Mucosa of gallbladder (tissue), 1 donor: ENCODE measurements at regions not wholly inside any gene's neighbourhood (a gene's known extent, or its start where the extent isn't known, plus 50 kb on each side); places are given as distances from the start of the nearest gene placed in this dataset.

Source experiments
- DNase-seq: peaks from one replicate; pipeline ENCODE4 v3.0.0-alpha.2; 2020; ENCODE audit warnings: low spot score
- donor health status: DM: no; HTN: no; CAD: no.

DNA sequence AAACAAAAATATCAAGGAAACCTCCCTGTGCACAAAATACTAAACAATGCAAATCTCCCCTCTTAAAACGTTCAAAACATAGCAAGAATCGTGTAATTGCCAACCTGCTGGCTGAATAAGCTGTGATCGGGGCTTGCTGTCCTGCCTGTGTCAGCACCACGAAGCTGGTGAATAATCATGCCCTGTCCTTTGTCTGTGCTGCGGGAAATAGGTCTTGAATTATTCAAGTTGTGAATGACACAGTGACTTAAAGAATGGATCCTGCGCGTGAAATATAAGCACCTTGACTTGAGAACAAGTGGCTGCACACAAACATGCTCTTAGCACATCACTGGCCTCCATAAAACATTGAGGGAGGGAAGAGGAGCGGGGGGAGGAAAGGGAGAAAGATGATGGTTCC lies 130.2 kb downstream of the OAT start:
- DNase-seq, result no peak

DNA sequence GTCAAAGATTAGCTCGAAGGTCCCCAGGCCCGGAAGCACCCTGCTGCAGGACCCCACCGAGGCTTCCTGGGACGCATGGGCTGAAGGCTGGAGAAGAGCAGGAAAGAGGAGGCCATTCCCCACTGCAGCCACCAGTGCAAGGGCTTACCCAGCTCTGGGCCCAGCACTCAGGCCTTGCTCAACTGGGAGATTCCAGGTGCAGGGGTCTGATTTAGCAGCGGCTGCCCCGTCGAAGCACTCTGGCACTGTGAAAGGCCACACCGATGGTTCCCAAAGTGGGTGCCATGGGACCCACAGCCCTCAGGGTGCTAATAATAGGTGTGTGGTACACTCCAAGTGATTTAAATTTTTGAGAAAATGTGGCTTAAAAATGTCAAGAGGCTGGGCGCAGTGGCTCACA lies 130.9 kb downstream of the OAT start:
- DNase-seq, result no peak

DNA sequence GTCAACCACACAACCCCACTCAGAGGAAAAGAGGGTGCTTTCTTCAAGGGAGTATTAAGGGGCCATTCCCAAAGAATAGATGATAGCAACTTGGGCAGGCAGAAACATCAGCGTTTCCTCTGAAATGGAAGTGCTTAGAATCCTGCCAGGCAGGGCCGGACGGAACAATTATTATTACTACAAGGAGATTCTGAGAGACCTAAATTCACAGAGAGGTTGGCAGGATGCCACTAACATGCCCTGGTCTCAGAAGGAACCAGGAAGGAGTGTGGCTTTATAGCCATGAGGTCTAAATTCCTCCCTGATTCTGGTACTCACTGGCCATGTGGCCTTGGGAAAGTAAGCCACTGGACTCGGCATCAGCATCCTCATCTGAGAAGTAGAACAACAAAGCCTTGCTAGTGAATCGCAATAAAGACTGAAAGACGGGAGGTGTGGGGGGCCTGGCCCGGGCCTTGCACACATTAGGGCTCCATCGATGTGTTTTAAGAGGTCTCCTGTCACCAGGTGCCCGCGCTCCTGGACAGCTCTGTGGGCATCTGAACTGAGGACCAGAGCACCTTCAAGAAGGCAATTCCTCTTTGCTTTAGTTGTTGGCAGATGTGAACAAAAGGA lies 131.5 kb downstream of the OAT start:
- no peak for DNase-seq

DNA sequence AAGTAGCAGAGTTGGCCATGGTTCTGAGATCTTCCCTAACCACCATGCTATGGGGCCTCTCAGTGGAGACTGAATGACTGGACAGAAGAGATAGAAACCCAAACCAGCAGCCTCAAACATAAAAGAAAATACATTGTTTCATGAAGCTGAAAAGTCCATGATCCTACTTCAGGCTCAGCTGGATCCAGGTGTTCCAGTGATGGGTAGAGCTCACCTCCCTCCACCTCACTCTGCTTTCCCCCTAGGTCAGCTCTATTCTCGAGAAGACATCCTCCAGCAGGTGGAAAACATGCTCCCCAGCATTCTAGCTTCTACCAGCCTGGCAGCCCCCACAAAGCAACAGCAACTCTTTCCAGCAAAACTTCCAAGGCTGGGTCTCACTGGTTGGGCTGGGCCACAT lies 132.1 kb downstream of the OAT start:
- no peak for DNase-seq

DNA sequence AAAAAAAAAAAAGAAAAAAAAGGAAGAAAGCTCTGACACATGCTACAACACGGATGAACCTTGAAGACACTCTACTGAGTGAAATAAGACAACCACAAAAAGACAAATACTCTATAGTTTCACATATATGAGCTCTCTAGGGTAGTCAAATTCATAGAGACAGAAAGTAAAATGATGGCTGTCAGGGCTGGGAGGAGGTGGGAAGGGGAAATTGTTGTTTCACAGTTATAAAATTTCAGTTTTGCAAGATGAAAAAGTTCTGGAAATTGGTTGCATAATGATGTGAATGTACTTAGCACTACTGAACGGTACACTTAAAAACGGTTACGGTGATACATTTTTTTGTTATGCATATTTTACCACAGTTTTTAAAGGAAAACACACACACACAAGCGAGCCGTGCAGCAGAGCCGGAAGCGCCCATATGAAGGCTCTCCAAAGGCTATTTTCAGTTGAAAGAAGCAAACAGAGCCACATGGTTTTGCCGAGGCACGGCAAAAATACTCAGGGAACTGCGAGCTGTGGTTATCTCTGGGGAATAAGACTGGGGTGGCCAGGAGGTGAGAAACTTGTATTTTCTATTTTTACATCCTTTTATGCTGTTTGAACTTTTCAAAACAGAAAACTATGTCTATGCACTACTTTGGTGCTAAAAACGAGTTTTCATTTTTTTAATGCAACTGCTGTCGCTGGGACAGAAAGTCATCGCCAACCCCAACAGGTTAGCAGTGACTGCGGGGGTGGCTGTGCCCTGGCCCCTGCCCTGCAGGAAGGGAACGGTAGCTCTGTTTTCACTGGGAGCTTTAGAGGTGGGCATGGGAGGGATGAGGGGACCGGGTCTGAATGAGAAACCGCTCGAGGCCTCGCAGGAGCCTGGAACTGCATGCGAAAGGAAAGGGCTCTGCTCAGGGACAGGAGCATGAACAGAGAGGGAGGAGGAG lies 132.9 kb downstream of the OAT start:
- DNase-seq, result no peak

DNA sequence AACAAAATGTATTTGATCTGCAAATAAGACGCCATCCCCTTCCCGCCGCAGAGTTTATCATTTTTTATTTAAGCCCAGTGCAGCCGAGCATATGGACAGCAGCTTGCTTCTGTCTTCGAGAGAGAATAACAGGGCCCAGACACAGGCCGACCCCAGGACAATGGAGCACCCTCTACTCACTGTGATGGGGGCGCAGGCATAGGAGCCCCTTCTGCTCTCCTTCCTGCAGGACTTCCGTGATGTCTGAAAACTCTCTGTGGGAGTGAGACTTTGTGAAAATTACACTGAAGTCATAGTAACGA lies 134.8 kb downstream of the OAT start:
- no peak for DNase-seq

DNA sequence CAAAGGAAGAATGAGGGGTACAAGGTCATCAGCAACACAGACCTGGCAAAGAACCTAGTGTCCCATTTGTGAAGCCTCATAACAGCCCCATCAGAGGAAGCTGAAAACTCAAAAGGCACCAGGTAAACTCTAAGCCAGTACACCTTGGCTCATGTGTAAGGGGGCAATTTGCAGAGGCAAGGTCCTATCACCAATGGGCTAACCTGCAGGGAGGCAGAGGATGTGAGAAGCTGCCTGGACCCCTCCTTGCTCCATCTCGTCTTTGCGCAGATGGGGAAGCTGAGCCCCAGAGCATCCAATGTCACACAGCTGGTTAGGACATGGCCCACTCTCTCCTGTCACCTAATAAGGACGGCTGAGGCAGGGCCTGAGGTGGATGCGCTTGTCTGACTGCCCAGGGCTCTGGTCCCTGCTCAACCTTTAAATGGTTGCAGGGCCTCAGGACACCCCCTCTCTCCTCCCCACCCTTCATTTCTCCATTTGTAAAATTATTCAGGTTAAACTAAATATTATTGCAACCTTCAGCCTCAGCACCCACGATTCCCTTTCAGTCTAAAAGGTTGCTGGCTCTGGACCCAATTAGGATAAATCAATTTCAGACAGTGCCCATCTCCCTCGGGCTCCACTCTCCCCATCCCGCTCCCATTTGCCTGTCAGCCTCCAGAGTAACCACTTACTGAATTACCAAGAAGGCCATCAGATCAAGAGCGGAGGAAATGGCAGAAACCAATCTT lies 135.3 kb downstream of the OAT start:
- no peak for DNase-seq

DNA sequence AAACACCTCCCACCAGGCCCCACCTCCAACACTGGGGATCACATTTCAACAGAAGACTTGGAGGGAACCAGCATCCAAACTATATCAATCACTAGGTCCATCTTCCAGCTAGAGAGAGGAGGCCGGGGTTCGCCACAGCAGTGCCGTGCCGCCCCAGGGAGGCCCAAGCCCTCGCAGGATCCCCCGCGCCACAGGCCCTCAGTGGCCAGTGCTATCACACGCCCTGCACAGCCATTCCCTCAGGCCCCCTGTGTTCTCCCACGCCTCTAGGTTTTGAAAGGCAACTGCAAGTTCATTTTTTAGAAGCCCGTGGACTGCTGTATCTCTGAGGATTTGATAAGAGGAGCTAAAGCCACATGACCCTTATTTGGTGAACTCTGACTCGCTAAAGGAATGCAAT lies 136.4 kb downstream of the OAT start:
- no peak for DNase-seq

DNA sequence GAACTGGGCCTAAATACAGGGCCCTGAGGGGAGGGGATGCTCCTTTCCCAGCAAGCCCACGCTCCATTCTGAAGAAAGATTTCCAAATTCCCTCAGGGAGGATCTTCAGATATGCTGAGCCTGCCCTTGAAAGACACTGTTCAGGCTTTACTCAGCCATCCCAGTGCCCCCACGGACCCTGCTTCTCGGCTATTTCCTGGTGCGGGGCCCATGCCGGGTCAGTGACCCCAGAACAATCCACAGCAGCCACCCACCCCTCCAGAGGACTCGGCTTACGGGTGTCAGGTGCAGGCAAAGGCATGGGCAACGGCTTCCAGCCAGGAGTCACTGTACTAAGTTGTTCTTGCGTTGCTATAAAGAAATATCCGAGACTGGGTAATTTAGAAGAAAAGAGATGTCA lies 137.1 kb downstream of the OAT start:
- no peak for DNase-seq

DNA sequence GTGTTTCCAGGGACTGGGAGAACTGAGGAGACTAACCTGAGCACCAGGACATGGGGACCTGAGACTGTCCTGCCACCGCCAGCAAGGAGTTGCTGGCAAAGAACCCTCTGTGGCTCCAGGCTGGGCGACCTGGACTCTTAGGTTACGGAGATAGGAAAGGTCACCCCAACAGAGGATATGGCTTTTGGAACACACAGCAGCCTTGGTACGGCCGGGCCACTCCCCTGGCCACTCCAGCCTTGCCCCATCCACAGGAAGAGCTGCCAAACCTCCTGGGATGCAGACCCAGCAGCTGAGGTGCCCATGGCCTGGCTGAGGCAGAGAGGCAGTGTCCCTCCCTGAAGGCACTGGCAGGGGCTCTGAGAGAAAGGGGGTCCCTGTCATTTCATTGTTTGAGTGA lies 137.8 kb downstream of the OAT start:
- DNase-seq, result no peak

DNA sequence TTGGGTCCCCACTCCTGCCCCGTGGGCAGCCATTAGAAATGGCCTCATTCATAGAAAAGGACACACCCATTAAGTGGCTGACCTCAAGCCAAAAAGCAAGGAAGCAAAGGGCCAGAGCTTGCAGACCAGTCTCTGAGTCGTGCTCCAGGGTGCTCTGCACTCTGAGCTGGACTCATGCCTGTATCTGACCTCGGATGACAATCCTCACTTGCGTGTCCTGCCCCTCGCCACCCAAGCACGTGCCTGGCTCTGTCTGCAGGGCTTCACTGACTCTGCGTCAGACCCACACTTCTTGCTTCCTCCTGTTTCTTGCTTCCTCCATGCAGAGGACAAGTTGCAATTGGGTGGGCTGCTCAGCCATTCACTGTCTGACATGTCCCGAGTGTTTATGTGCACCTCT lies 138.8 kb downstream of the OAT start:
- no peak for DNase-seq

DNA sequence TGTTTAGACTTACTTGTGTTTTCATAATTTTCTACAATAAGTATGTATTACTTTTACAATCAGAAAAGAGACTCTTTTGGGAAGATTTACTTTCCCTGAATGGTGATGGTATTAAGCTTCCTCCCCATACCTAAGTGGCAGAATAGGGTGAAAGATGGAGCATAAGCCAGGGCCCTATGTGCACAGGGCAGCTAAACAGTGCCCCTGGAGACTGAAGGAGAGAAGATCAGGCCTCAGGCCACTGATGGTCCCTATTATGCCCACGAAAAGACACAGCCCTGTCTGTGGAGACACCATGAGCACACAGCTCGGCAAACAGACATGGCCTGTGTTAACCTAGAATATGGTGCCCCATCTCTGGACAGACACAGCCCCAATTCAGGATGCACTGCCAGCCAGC lies 139.4 kb downstream of the OAT start:
- no peak for DNase-seq

DNA sequence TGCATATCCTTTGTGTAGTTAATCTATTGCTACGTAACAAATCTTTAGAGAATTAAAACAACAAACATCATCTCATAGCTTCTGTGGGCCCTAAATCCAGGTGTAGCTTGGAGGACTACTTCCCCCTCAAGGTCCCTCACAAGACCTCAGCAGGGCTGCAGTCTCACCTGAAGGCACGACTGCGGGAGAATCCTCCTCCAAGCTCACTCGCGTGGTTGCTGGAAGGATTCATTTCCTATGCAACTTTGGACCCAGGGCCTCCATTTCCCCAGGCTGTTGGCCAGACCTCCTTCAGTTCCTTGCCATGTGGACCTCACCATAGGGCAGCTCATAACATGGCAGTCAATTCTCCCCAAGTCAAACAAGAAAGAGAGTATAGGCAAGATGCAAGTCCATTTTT lies 140.4 kb downstream of the OAT start:
- no peak for DNase-seq

DNA sequence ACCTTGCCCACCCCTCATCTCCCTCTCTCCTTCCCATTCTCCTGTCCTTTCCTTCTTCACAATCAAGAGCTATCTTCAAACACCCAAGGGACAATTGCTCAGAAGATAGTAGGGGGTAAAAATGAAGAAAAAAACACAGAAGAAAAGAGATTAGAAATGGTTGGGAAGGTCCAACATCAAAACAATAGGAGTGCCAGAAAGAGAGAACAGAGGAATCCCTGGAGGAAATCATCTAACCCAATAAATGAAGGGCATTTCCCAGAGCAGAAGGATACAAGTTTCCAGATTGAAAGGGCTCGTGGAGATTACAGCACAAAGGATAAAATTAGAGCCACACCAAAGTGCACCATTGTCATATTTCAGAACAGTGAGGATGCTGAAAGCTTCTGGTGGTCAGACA lies 145.6 kb downstream of the OAT start:
- DNase-seq, result no peak

DNA sequence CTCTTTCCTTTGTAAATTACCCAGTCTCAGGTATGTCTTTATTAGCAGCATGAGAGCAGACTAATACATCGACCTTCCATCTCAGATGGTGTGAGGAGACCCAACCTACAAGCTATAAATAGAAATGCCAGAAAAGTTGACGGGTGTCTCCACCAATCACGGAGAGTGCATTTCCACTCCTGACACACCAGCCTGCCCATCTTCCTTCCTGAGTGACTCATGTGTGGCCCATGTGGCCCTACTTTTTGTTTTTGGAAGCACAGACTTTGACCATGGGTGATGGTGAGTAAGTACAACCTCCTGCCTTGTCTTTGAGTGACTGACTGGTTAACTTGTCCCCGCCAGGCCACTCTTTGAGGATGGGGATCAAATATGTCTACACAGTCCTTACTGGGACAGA lies 147.0 kb downstream of the OAT start:
- DNase-seq, result no peak

DNA sequence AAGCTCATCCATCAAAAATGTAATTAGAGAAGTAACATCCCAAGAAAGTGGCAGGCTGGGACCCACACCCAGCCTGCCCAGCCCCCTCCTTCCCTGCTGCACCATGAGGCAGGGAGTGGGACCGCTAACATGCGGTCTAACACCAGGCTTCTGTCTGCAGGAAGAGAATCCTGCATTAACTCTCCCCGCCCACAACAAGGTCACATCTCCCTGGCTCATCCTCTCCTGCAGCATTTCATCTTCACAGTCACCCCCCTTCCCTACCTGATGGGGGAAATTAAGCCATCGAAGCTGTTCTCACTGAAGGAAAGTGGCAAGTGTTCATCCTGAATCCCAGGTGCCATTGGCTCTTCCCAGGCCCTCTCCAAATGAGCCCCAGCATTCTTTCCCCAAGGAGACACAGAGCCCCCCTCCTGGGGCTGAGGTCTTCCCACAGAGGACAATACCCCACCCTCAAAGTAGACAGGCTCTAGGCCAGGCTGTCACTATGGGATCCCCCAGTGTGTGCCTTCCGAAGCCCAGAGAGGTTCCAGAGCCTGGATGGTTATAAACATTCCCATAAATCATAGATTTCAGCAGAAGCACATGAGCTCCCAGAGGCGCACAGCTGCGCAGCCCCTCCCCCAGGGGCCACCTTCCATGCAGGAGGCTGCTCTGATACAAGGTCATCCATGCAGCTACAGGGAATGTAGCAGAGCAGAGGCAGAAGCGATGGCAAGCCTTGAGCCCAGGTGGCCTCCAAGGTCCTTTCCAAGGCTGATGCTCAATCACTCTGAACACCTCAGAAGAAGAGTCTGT lies 148.0 kb downstream of the OAT start:
- no peak for DNase-seq

DNA sequence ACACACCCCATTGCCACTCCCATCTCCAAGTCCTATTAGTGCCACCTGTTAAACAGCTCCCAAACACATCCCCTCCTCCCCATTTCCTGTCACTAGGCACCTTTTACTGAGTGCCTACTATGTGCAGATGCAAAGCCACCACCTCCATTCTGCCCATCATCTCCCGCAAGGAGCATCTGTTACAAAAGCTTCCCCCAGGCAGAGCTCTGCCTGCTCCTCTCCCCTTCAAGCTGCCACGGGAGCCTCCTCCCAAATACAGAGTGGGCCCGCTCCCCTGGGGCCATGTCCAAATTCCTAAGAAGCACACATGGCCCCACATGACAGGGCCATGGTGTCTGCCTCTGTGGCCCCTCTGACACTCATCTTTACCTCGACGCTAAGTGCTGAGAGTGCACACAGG lies 149.7 kb downstream of the OAT start:
- DNase-seq, result no peak

DNA sequence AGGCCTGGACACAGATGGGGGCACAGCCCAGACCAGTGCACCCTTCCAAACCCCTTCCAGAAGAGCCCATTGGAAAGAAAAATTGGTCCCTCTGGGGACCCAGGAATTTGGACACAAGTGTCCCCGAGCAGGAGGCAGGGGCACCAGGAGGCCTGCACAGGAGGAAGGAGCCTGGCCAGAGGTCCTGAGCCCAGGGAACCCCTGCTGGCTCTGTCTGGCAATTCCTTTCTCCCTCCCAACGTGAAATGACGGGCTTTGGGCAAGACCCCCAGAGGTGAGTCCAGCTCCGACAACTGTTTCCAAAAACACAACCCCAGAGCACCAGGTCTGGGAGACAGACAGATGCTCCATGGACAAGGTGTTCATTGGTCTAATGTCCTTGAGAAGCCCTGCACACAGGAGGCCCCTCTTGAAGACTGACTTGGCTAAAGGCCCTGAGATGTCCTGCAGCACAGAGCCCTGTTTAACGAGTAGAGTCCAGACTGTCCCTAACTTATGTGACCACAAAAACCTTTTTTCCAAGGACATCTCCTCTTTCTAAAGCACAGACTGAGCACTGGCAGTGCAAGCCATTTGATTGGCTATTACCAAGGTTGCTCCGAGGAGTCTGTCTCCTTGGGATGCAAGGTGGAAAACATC lies 150.7 kb downstream of the OAT start:
- no peak for DNase-seq

DNA sequence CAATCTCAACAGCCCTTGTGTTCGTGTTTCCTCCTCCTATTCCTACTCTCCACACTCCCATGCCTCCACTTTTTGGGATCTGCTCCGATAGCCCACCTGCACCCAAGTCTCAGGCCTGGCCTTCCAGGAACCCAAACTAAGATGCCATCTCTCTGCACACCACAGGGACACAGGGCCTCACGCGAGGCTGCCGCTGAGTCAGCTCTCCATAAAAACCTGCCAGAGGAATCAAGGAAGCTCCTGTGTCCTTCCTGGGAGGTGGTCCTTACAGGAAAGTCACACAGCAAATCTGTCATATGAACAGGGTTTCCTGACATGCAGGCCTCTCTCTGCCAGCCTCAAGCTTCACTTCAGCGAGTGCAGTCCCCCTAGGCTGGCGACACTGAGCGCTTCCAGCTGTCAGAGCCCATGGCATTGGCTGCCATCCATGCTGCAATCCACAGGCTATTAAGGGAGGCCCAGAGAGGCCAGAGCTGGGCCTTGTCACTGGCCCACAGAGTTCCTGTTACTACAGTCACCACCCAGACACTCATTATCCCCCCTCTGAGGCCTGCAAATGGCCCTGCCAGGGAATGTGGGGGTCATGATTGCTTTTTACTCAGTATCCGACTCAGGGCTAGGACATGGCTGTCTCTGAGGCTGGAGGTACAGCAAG lies 151.4 kb downstream of the OAT start:
- DNase-seq, result no peak

DNA sequence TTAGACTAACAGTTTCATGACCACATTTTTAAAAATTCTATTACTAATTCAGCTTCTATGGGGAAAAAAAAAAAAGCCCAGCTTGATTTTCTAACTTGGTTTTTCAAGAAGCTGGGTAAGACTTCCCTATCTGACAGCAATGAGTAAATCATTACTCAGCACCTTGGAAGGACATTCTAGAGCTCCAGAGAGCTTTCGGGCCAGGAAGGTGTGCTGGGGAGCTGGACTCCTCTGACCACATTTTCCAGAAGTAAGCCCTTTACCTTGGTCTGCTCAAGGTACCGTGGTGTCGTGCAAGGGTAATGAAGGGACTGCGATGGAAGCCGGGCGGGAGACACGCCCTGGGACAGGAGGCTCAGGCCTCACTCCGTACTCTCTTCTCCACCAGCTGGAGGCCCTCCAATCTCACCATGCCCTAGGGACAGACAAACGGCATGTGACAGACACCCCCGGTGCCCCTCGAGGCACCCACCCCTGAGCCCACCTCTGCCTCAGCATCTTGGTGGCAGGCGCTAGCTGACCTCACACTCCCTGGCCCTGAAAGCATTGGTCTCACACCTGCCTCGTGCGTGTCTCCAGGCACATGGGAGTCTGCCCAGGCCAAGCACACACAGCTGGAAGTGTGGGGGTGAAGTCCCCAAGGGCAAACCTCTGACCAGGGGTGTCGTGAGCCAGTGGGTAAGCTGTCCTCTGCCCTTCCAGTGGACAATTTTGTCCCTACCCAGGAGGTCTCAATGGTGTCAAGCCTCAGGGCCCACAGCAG lies 152.1 kb downstream of the OAT start:
- DNase-seq, result no peak
